ENCODE measurements at regions not wholly inside any gene's neighbourhood (a gene's known extent, or its start where the extent isn't known, plus 50 kb on each side); places are given as distances from the start of the nearest gene placed in this dataset.

DNA sequence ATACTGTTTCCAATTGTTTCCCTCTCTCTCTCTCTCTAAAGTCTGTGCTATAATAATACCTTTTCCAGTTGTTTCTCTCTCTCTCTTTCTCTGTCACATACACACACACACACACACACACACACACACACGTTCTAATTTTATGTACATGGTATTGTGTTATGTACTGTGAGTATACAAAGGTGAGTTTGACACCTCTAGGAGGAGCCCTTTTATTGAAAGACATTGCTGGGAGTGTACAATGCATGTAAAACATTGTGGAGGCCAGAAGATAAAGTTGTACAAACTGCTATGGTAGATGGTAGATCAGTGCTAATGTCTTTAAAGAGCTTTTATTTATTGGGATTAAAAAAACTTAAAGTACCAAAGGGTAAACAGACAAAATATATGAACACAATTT is 53.6 kb downstream of the BLTP1 start:
- peak; percentile 7 for TF ChIP-seq CTCF (IDR thresholded peaks at IDR 0.05; ENCODE audit: poor library complexity)
- TF ChIP-seq EZH2 (IDR thresholded peaks at IDR 0.05; ENCODE audit: borderline replicate concordance): no peak
- TF ChIP-seq EZH2phosphoT487 (IDR thresholded peaks at IDR 0.05; ENCODE audit: low read depth, severe bottlenecking, unreplicated experiment): no peak
